DND-41 (cell line): ENCODE measurements at regions not wholly inside any gene's neighbourhood (a gene's known extent, or its start where the extent isn't known, plus 50 kb on each side); places are given as distances from the start of the nearest gene placed in this dataset.

Experiments
- ATAC-seq: fragments of 200-7000 bp; cut with Tn5 transposase; 3 replicates; pipeline ENCODE4 v1.9.1; 2021; ENCODE audit warnings: low read depth; ENCODE audit not compliant: insufficient read depth
- DNase-seq: peaks from one replicate; pipeline ENCODE4 v3.0.0-alpha.2; 2020
- H2AFZ ChIP-seq: 2 replicates; pipeline ENCODE4 v1.6.0; 2012; ENCODE audit warnings: low read depth, low read length
- H3K27ac ChIP-seq: 2 replicates; pipeline ENCODE4 v1.5.1; 2012; ENCODE audit warnings: low read length, inconsistent platforms
- H3K27me3 ChIP-seq: fragments of 200-600 bp; sonication (generic); 2 replicates; pipeline ENCODE4 v1.6.0; 2012; ENCODE audit warnings: low read length, mild to moderate bottlenecking, inconsistent platforms; ENCODE audit not compliant: insufficient read depth, poor library complexity
- H3K36me3 ChIP-seq: 2 replicates; pipeline ENCODE4 v1.5.1; 2012; ENCODE audit warnings: low read length, inconsistent platforms; ENCODE audit not compliant: insufficient read depth
- H3K4me1 ChIP-seq: 2 replicates; pipeline ENCODE4 v1.5.1; 2012; ENCODE audit warnings: mild to moderate bottlenecking, low read length; ENCODE audit not compliant: insufficient read depth
- H3K4me2 ChIP-seq: 2 replicates; pipeline ENCODE4 v1.6.0; 2012; ENCODE audit warnings: mild to moderate bottlenecking, moderate library complexity, low read length, inconsistent platforms; ENCODE audit not compliant: insufficient read depth
- H3K4me3 ChIP-seq, 2 experiments: fragments of 200-600 bp in 1 of 2; shearing (Covaris generic) in 1 of 2; 2 replicates each; pipeline ENCODE4 v1.5.1; 2012 to 2016; ENCODE audit warnings: inconsistent platforms in 2 of 2, low read length in 2 of 2, mild to moderate bottlenecking in 2 of 2, low read depth in 1 of 2, moderate library complexity in 1 of 2
- H3K79me2 ChIP-seq: 2 replicates; pipeline ENCODE4 v1.6.0; 2012; ENCODE audit warnings: low read length, inconsistent platforms; ENCODE audit not compliant: insufficient read depth
- H3K9ac ChIP-seq: 2 replicates; pipeline ENCODE4 v1.6.0; 2012; ENCODE audit warnings: low read depth, mild to moderate bottlenecking, inconsistent platforms, low read length, moderate library complexity
- H3K9me3 ChIP-seq: 2 replicates; pipeline ENCODE4 v1.5.1; 2012; ENCODE audit warnings: low read length, moderate library complexity, mild to moderate bottlenecking, inconsistent platforms; ENCODE audit not compliant: insufficient read depth, severe bottlenecking
- H4K20me1 ChIP-seq: 2 replicates; pipeline ENCODE4 v1.6.0; 2012; ENCODE audit warnings: low read length; ENCODE audit not compliant: insufficient read depth
- EZH2 ChIP-seq: IDR thresholded peaks from 3 replicates; pipeline ENCODE4 v1.6.1; 2012; ENCODE audit warnings: borderline replicate concordance, low read depth, mild to moderate bottlenecking, moderate library complexity, low read length, inconsistent platforms; ENCODE audit not compliant: severe bottlenecking
- TF ChIP-seq, protein P1 (sequence below): IDR thresholded peaks from 2 replicates; pipeline ENCODE4 v1.5.1; 2012; ENCODE audit warnings: borderline replicate concordance, low read length, moderate library complexity, mild to moderate bottlenecking; ENCODE audit not compliant: poor library complexity, severe bottlenecking; ENCODE audit errors: extremely low read depth

DNA sequence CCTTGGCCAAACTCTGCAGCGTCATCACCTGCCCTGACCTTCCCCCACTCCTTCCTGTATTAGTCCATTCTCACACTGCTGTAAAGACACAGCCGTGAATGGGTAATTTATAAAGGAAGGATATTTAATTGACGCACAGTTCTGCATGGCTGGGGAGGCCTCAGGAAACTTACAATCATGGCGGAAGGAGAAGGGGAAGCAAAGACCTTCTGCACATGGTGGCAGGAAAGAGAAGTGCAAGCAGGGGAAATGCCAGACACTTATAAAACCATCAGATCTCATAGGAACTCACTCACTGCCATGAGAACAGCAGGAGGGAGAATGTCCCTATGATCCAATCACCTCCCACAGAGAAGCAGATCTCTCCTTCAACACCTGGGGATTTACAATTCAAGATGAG is 408.5 kb downstream of the PTPRU start:
- H3K36me3 ChIP-seq, result no peaks in the 10 kb centered on the region
- H3K79me2 ChIP-seq, result no peaks in the 10 kb centered on the region
- ATAC-seq, result no peak
- H4K20me1 ChIP-seq, result no peaks in the 10 kb centered on the region
- no peaks in the 10 kb centered on the region for H3K9me3 ChIP-seq
- H3K27me3 ChIP-seq, result peaks cover 8% of the 10 kb centered on the region
- no peak overlapping the region for H3K27ac ChIP-seq
- no peak overlapping the region for H3K4me3 ChIP-seq
- H3K4me2 ChIP-seq, result no peak overlapping the region
- TF ChIP-seq, protein P1, sequence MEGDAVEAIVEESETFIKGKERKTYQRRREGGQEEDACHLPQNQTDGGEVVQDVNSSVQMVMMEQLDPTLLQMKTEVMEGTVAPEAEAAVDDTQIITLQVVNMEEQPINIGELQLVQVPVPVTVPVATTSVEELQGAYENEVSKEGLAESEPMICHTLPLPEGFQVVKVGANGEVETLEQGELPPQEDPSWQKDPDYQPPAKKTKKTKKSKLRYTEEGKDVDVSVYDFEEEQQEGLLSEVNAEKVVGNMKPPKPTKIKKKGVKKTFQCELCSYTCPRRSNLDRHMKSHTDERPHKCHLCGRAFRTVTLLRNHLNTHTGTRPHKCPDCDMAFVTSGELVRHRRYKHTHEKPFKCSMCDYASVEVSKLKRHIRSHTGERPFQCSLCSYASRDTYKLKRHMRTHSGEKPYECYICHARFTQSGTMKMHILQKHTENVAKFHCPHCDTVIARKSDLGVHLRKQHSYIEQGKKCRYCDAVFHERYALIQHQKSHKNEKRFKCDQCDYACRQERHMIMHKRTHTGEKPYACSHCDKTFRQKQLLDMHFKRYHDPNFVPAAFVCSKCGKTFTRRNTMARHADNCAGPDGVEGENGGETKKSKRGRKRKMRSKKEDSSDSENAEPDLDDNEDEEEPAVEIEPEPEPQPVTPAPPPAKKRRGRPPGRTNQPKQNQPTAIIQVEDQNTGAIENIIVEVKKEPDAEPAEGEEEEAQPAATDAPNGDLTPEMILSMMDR, result no peak
- TF ChIP-seq EZH2, result no peak
- no peak overlapping the region for H2AFZ ChIP-seq
- DNase-seq, result no peak
- no peak overlapping the region for H3K9ac ChIP-seq
- H3K4me1 ChIP-seq, result no peaks in the 10 kb centered on the region

DNA sequence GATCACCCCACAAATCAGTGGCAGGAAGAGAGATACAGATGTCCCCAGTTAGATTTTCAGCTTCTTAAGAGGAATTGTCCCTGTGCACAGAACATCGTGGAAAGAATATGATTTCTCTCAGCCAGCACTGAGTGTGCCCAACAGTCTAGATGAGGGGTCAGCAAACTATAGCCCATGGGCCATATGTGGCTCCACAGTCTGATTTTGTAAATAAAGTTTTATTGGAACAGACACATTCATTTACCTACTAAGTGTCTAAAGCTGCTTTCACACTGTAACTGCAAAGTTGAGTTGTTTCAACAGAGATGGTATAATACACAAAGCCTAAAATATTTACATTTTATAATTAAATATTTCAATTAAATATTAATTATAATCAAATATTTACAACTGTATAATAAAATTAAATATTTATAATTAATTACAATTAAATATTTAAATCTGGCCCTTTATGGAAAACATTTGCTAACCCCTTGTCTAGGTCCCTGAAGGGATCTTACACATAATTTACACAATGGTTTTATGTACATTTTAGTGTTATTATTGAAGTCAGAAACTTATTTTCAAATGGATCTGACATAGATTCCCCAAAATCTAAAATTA is 407.6 kb downstream of the PTPRU start:
- no peaks in the 10 kb centered on the region for H3K79me2 ChIP-seq
- H3K27me3 ChIP-seq, result peaks cover 8% of the 10 kb centered on the region
- no peaks in the 10 kb centered on the region for H4K20me1 ChIP-seq
- H3K27ac ChIP-seq, result no peak overlapping the region
- H3K36me3 ChIP-seq, result no peaks in the 10 kb centered on the region
- no peaks in the 10 kb centered on the region for H3K9me3 ChIP-seq
- ATAC-seq (no peak), DNase-seq (no peak)
- no peaks in the 10 kb centered on the region for H3K4me1 ChIP-seq
- H3K4me3 ChIP-seq, result no peak overlapping the region
- no peak for TF ChIP-seq EZH2
- TF ChIP-seq, protein P1, result no peak
- H2AFZ ChIP-seq, result no peak overlapping the region
- no peak overlapping the region for H3K4me2 ChIP-seq
- no peak overlapping the region for H3K9ac ChIP-seq

- H3K79me2 ChIP-seq, result no peaks in the 10 kb centered on the region
- no peak overlapping the region for H3K4me3 ChIP-seq
- no peak overlapping the region for H3K27ac ChIP-seq
- no peaks in the 10 kb centered on the region for H3K9me3 ChIP-seq
- no peak overlapping the region for H3K4me2 ChIP-seq
- no peaks in the 10 kb centered on the region for H3K4me1 ChIP-seq
- H3K9ac ChIP-seq, result no peak overlapping the region
- H4K20me1 ChIP-seq, result no peaks in the 10 kb centered on the region
- ATAC-seq (no peak), DNase-seq (no peak)
- no peaks in the 10 kb centered on the region for H3K36me3 ChIP-seq
- peaks cover 8% of the 10 kb centered on the region for H3K27me3 ChIP-seq
- TF ChIP-seq, protein P1, result no peak
- TF ChIP-seq EZH2, result no peak
- H2AFZ ChIP-seq, result no peak overlapping the region
Observed at GRCh38 chr1:29643281-29643680, 407.0 kb downstream of the PTPRU start.
